Chondrocyte (in vitro differentiated cells): ENCODE measurements at regions not wholly inside any gene's neighbourhood (a gene's known extent, or its start where the extent isn't known, plus 50 kb on each side); places are given as distances from the start of the nearest gene placed in this dataset.

Source experiments
- DNase-seq: peaks from one replicate; pipeline ENCODE4 v3.0.0; 2021; ENCODE audit warnings: mixed read lengths, low spot score
- H3K27ac Mint-ChIP-seq: one replicate; pipeline ENCODE4 v1.8.0; 2021; ENCODE audit warnings: mild to moderate bottlenecking, moderate library complexity, mixed read lengths; ENCODE audit not compliant: unreplicated experiment
- H3K27me3 Mint-ChIP-seq: 2 replicates; pipeline ENCODE4 v1.8.0; 2021; ENCODE audit warnings: low read depth, mixed read lengths
- H3K36me3 Mint-ChIP-seq: 2 replicates; pipeline ENCODE4 v1.8.0; 2021; ENCODE audit warnings: low read depth, mixed read lengths
- H3K4me1 Mint-ChIP-seq: 2 replicates; pipeline ENCODE4 v1.8.0; 2021; ENCODE audit warnings: low read depth, mild to moderate bottlenecking, mixed read lengths
- H3K4me3 Mint-ChIP-seq: one replicate; pipeline ENCODE4 v1.8.0; 2021; ENCODE audit warnings: mild to moderate bottlenecking, moderate library complexity, mixed read lengths; ENCODE audit not compliant: unreplicated experiment
- H3K9me3 Mint-ChIP-seq: 2 replicates; pipeline ENCODE4 v1.8.0; 2021; ENCODE audit warnings: low read depth, mixed read lengths
- CTCF ChIP-seq: fragments of 200-600 bp; sonication (generic); IDR thresholded peaks from 2 replicates; pipeline ENCODE4 v1.5.0; 2021; ENCODE audit warnings: antibody characterized with exemption, mild to moderate bottlenecking, moderate library complexity

- Mint-ChIP-seq H3K27ac (no peak overlapping the region), H3K4me1 (peaks cover 15% of the 10 kb centered on the region), H3K36me3 (no peaks in the 10 kb centered on the region), H3K4me3 (no peak overlapping the region), H3K27me3 (peaks cover 31% of the 10 kb centered on the region), H3K9me3 (no peaks in the 10 kb centered on the region)
- no peak for TF ChIP-seq CTCF
- DNase-seq, result no peak
Measured at GRCh38 chr15:70531576-70531975, 231.8 kb downstream of the UACA start.

GRCh38 chr15:70530906-70531305 is 232.5 kb downstream of the UACA start:
- peaks cover 20% of the 10 kb centered on the region for H3K4me1 Mint-ChIP-seq
- no peak for TF ChIP-seq CTCF
- no peak overlapping the region for H3K27ac Mint-ChIP-seq
- H3K9me3 Mint-ChIP-seq, result no peaks in the 10 kb centered on the region
- no peak overlapping the region for H3K4me3 Mint-ChIP-seq
- no peak for DNase-seq
- H3K27me3 Mint-ChIP-seq, result peaks cover 25% of the 10 kb centered on the region
- no peaks in the 10 kb centered on the region for H3K36me3 Mint-ChIP-seq

- no peak for DNase-seq
- Mint-ChIP-seq H3K4me1 (peaks cover 19% of the 10 kb centered on the region), H3K27me3 (peaks cover 21% of the 10 kb centered on the region), H3K27ac (no peak overlapping the region), H3K9me3 (no peaks in the 10 kb centered on the region), H3K36me3 (no peaks in the 10 kb centered on the region), H3K4me3 (no peak overlapping the region)
- no peak for TF ChIP-seq CTCF
Measured at GRCh38 chr15:70530503-70530902, 232.9 kb downstream of the UACA start.

- Mint-ChIP-seq H3K27me3 (peaks cover 21% of the 10 kb centered on the region), H3K9me3 (no peaks in the 10 kb centered on the region)
- DNase-seq, result no peak
Measured at GRCh38 chr15:70530017-70530499, 233.3 kb downstream of the UACA start.

GRCh38 chr15:70528816-70529215 is 234.5 kb downstream of the UACA start:
- no peak overlapping the region for H3K27ac Mint-ChIP-seq
- peaks cover 25% of the 10 kb centered on the region for H3K4me1 Mint-ChIP-seq
- no peak for TF ChIP-seq CTCF
- H3K9me3 Mint-ChIP-seq, result no peaks in the 10 kb centered on the region
- DNase-seq, result no peak
- peaks cover 18% of the 10 kb centered on the region for H3K27me3 Mint-ChIP-seq
- no peak overlapping the region for H3K4me3 Mint-ChIP-seq
- no peaks in the 10 kb centered on the region for H3K36me3 Mint-ChIP-seq

More at GRCh38 chr15:70530017-70530499, 233.3 kb downstream of the UACA start:
- Mint-ChIP-seq H3K4me3 (no peak overlapping the region), H3K27ac (no peak overlapping the region), H3K4me1 (peaks cover 21% of the 10 kb centered on the region), H3K36me3 (no peaks in the 10 kb centered on the region)
- no peak for TF ChIP-seq CTCF
